ENCODE measurements at regions not wholly inside any gene's neighbourhood (a gene's known extent, or its start where the extent isn't known, plus 50 kb on each side); places are given as distances from the start of the nearest gene placed in this dataset.

GRCh38 chr1:47709019-47709871, 271.4 kb downstream of the FOXD2 start:
- TF ChIP-seq EZH2phosphoT487 (IDR thresholded peaks at IDR 0.05; ENCODE audit: insufficient read depth, low read depth), result peak; percentile 58; the same call in 1 of the 2 replicates
- TF ChIP-seq EZH2 (IDR thresholded peaks at IDR 0.05; ENCODE audit: insufficient read depth, poor library complexity, severe bottlenecking), result peak; percentile 97
